Mucosa of rectum (tissue), 2 donors: ENCODE measurements at regions not wholly inside any gene's neighbourhood (a gene's known extent, or its start where the extent isn't known, plus 50 kb on each side); places are given as distances from the start of the nearest gene placed in this dataset.

Experiments
- H3K27ac ChIP-seq, 2 donors: one replicate each; pipeline ENCODE4 v1.7.0; 2013; ENCODE audit warnings: inconsistent platforms in 2 of 2, low read depth in 2 of 2, low read length in 2 of 2
- H3K27me3 ChIP-seq, 2 donors: one replicate each; pipeline ENCODE4 v1.7.0; 2013; ENCODE audit warnings: low read length in 2 of 2; ENCODE audit not compliant: control insufficient read depth in 2 of 2, insufficient read depth in 2 of 2
- H3K36me3 ChIP-seq, 2 donors: one replicate each; pipeline ENCODE4 v1.7.0; 2013; ENCODE audit warnings: low read length in 2 of 2; ENCODE audit not compliant: control insufficient read depth in 2 of 2, insufficient read depth in 2 of 2
- H3K4me1 ChIP-seq, 2 donors: one replicate each; pipeline ENCODE4 v1.7.0; 2013; ENCODE audit warnings: low read length in 2 of 2, mild to moderate bottlenecking in 1 of 2; ENCODE audit not compliant: control insufficient read depth in 2 of 2, insufficient read depth in 2 of 2
- H3K4me3 ChIP-seq, 2 donors: one replicate each; pipeline ENCODE4 v1.7.0; 2013; ENCODE audit warnings: low read length in 2 of 2
- H3K9ac ChIP-seq, 2 donors: one replicate each; pipeline ENCODE4 v1.7.0; 2013; ENCODE audit warnings: low read length in 2 of 2, low read depth in 1 of 2, mild to moderate bottlenecking in 1 of 2
- H3K9me3 ChIP-seq, 2 donors: one replicate each; pipeline ENCODE4 v1.7.0; 2013; ENCODE audit warnings: low read length in 2 of 2; ENCODE audit not compliant: control insufficient read depth in 2 of 2
- donor health status: healthy.
- donor health status: Normal muscosa, but diverticular disease.

- Histone ChIP-seq H3K27me3 (no peaks in the 10 kb centered on the region), H3K4me1 (peaks cover 0 to 7% of the 10 kb centered on the region in 2 donors), H3K36me3 (no peaks in the 10 kb centered on the region), H3K27ac (no peak overlapping the region), H3K4me3 (no peak overlapping the region), H3K9ac (no peak overlapping the region), H3K9me3 (no peaks in the 10 kb centered on the region)
Measured at GRCh38 chr7:46544396-46545008, 623.4 kb upstream of the IGFBP3 start.

GRCh38 chr7:46542076-46542475, 621.0 kb upstream of the IGFBP3 start:
- peaks cover 0 to 7% of the 10 kb centered on the region in 2 donors for H3K4me1 ChIP-seq
- no peak overlapping the region for H3K9ac ChIP-seq
- H3K4me3 ChIP-seq = no peak overlapping the region
- no peaks in the 10 kb centered on the region for H3K36me3 ChIP-seq
- no peaks in the 10 kb centered on the region for H3K27me3 ChIP-seq
- no peak overlapping the region for H3K27ac ChIP-seq
- H3K9me3 ChIP-seq = no peaks in the 10 kb centered on the region

GRCh38 chr7:46539892-46540483, 618.9 kb upstream of the IGFBP3 start:
- no peak overlapping the region for H3K4me3 ChIP-seq
- no peaks in the 10 kb centered on the region for H3K9me3 ChIP-seq
- no peak overlapping the region for H3K27ac ChIP-seq
- H3K4me1 ChIP-seq = peaks cover 1 to 9% of the 10 kb centered on the region in 2 donors
- H3K9ac ChIP-seq = no peak overlapping the region
- H3K27me3 ChIP-seq = no peaks in the 10 kb centered on the region
- no peaks in the 10 kb centered on the region for H3K36me3 ChIP-seq

GRCh38 chr7:46537191-46537905, 616.3 kb upstream of the IGFBP3 start:
- Histone ChIP-seq H3K36me3 (no peaks in the 10 kb centered on the region), H3K9me3 (no peaks in the 10 kb centered on the region), H3K27me3 (no peaks in the 10 kb centered on the region), H3K4me1 (peaks cover 7 to 14% of the 10 kb centered on the region in 2 donors), H3K4me3 (no peak overlapping the region), H3K9ac (no peak overlapping the region), H3K27ac (no peak overlapping the region)

GRCh38 chr7:46534664-46535588, 613.9 kb upstream of the IGFBP3 start:
- Histone ChIP-seq H3K27ac (peak overlapping the region; percentile 43 to 59), H3K9ac (no peak overlapping the region), H3K27me3 (no peaks in the 10 kb centered on the region), H3K36me3 (no peaks in the 10 kb centered on the region), H3K4me1 (peaks cover 7 to 14% of the 10 kb centered on the region in 2 donors), H3K9me3 (no peaks in the 10 kb centered on the region), H3K4me3 (no peak overlapping the region)

- no peaks in the 10 kb centered on the region for H3K36me3 ChIP-seq
- H3K9me3 ChIP-seq = no peaks in the 10 kb centered on the region
- no peak overlapping the region for H3K4me3 ChIP-seq
- peak overlapping the region in 1 of 2 donors; percentile 43 for H3K27ac ChIP-seq
- H3K4me1 ChIP-seq = peaks cover 7 to 14% of the 10 kb centered on the region in 2 donors
- no peak overlapping the region for H3K9ac ChIP-seq
- H3K27me3 ChIP-seq = no peaks in the 10 kb centered on the region
Measured at GRCh38 chr7:46533946-46534345, 612.9 kb upstream of the IGFBP3 start.

GRCh38 chr7:46532571-46532970, 611.5 kb upstream of the IGFBP3 start:
- H3K9me3 ChIP-seq = no peaks in the 10 kb centered on the region
- peaks cover 7 to 14% of the 10 kb centered on the region in 2 donors for H3K4me1 ChIP-seq
- no peaks in the 10 kb centered on the region for H3K36me3 ChIP-seq
- no peaks in the 10 kb centered on the region for H3K27me3 ChIP-seq
- no peak overlapping the region for H3K9ac ChIP-seq
- no peak overlapping the region for H3K4me3 ChIP-seq
- no peak overlapping the region for H3K27ac ChIP-seq

GRCh38 chr7:46530081-46530750, 609.1 kb upstream of the IGFBP3 start:
- Histone ChIP-seq H3K27me3 (no peaks in the 10 kb centered on the region), H3K4me3 (no peak overlapping the region), H3K4me1 (peaks cover 7 to 12% of the 10 kb centered on the region in 2 donors), H3K27ac (no peak overlapping the region), H3K9ac (no peak overlapping the region), H3K36me3 (no peaks in the 10 kb centered on the region), H3K9me3 (no peaks in the 10 kb centered on the region)

- Histone ChIP-seq H3K27ac (no peak overlapping the region), H3K4me3 (no peak overlapping the region), H3K27me3 (no peaks in the 10 kb centered on the region), H3K9me3 (no peaks in the 10 kb centered on the region), H3K9ac (no peak overlapping the region), H3K4me1 (no peaks in the 10 kb centered on the region), H3K36me3 (no peaks in the 10 kb centered on the region)
Measured at GRCh38 chr7:46527360-46527759, 606.3 kb upstream of the IGFBP3 start.
